ENCODE measurements at regions not wholly inside any gene's neighbourhood (a gene's known extent, or its start where the extent isn't known, plus 50 kb on each side); places are given as distances from the start of the nearest gene placed in this dataset.

- CTCF ChIA-PET = no interaction called here
- Histone ChIP-seq H3K9ac (replicated peaks; ENCODE audit: extremely low read depth, insufficient read depth, low read length) (no peak overlapping the region), H3K36me3 (ENCODE audit: control insufficient read depth in 2 of 2, extremely low read depth in 1 of 2, insufficient read depth in 2 of 2, low read length in 2 of 2) (no peaks in the 10 kb centered on the region), H3K9me3 (replicated peaks; ENCODE audit: control insufficient read depth, insufficient read depth, low read length) (peaks cover 4% of the 10 kb centered on the region), H2AFZ (ENCODE audit: low read depth, low read length) (no peak overlapping the region), H3K9me1 (replicated peaks; ENCODE audit: control insufficient read depth, extremely low read depth, insufficient read depth, low read length) (no peaks in the 10 kb centered on the region), H4K20me1 (replicated peaks; ENCODE audit: control insufficient read depth, extremely low read depth, insufficient read depth, low read length) (no peaks in the 10 kb centered on the region), H3K4me3 (replicated peaks in 1 of 3; ENCODE audit: insufficient read depth in 1 of 3, low read depth in 1 of 3, low read length in 3 of 3) (no peak overlapping the region), H3K79me2 (ENCODE audit: control insufficient read depth, insufficient read depth, low read length) (no peaks in the 10 kb centered on the region), H3K4me2 (ENCODE audit: insufficient read depth, low read length) (no peak overlapping the region), H3K27me3 (ENCODE audit: control insufficient read depth in 2 of 2, insufficient read depth in 2 of 2, low read length in 2 of 2) (no peaks in the 10 kb centered on the region), H3K27ac (ENCODE audit: insufficient read depth, low read depth, low read length) (no peak overlapping the region), H3K4me1 (ENCODE audit: control insufficient read depth, extremely low read depth, insufficient read depth, low read length) (no peaks in the 10 kb centered on the region)
- dilution Hi-C loops (cut with MboI; ENCODE audit: extremely low pct_ligation_motif_present, low sequenced_read_pairs) (no loop called here), intact Hi-C loops (cut with micrococcal nuclease) (no loop called here)
- DNase-seq (ENCODE audit: low read depth, low spot score) = no peak
- POLR2A ChIA-PET = no interaction called here
- FAIRE-seq = no peak
- no TSS peak for BruUV-seq (replicated peaks)
- TF ChIP-seq CTCF (IDR thresholded peaks at IDR 0.05; ENCODE audit: extremely low read depth in 1 of 2, insufficient read depth in 1 of 2, low read depth in 1 of 2, low read length in 2 of 2) (no peak), JUN (IDR thresholded peaks at IDR 0.05; ENCODE audit: borderline replicate concordance, insufficient read depth, insufficient read length, low read depth) (no peak), POLR2A (IDR thresholded peaks at IDR 0.05; ENCODE audit: low read depth, low read length) (no peak), POLR2AphosphoS5 (IDR thresholded peaks at IDR 0.05; ENCODE audit: insufficient read depth, low read depth, low read length) (no peak), EZH2 (IDR thresholded peaks at IDR 0.05; ENCODE audit: borderline replicate concordance, low read depth, low read length, severe bottlenecking) (no peak), MYC (IDR thresholded peaks at IDR 0.05; ENCODE audit: low read depth, low read length) (no peak), FOS (IDR thresholded peaks at IDR 0.05; ENCODE audit: borderline replicate concordance, insufficient read depth, low read length) (no peak), GATA2 (IDR thresholded peaks at IDR 0.05; ENCODE audit: insufficient read depth, insufficient read length, low read depth, low read length) (no peak)
- TF ChIP-seq, protein P1, sequence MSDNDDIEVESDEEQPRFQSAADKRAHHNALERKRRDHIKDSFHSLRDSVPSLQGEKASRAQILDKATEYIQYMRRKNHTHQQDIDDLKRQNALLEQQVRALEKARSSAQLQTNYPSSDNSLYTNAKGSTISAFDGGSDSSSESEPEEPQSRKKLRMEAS (IDR thresholded peaks at IDR 0.05; ENCODE audit: insufficient read depth, insufficient read length) = no peak
Measured at GRCh38 chr12:127396734-127397133, 870.2 kb upstream of the TMEM132C start.

All from endothelial cell of umbilical vein (primary cell).